NCI-H774 (cell line): ENCODE measurements at regions not wholly inside any gene's neighbourhood (a gene's known extent, or its start where the extent isn't known, plus 50 kb on each side); places are given as distances from the start of the nearest gene placed in this dataset.
A peak's percentile ranks its signal among the peaks of the same experiment; 100 is the strongest.

Experiments
- DNase-seq: peaks from one replicate; lab custom pipeline; 2025; lab: John Stamatoyannopoulos, UW

DNA sequence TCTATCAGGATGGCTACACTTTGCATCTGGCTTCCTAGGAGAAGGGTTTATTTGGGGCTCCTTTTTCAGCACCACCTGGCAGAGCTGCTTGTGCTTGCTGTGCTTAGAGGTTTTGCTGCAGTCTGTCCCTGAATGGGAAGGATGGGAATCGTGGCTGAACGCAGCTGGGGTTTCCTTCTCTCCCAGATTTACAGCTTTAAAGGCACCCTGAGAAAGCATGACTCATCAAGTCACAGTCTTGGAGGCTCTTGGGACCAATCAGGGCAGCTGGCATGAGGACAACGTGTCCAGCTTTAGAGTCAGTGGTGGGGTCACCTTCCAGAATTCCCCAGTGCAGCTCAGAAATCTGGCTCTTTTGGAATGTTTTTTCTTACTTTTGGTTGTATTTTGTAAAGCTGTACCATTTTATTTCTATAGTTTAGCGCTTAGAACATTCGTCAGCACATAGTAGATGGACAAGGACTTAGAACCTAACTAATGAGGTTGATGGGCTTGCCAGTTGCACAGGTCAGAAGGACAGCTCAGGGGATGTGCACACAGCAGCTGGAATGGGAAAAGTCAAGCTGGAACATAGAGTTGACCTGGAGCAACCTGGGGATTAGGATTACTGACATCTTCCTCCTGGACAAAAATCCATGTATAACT, 222.6 kb downstream of the PRDM2 start:
- DNase-seq: no peak

- DNase-seq: no peak
Observed at GRCh38 chr1:13926556-13926955, 226.6 kb downstream of the PRDM2 start.

GRCh38 chr1:13927736-13928135, 227.7 kb downstream of the PRDM2 start:
- DNase-seq: no peak

DNA sequence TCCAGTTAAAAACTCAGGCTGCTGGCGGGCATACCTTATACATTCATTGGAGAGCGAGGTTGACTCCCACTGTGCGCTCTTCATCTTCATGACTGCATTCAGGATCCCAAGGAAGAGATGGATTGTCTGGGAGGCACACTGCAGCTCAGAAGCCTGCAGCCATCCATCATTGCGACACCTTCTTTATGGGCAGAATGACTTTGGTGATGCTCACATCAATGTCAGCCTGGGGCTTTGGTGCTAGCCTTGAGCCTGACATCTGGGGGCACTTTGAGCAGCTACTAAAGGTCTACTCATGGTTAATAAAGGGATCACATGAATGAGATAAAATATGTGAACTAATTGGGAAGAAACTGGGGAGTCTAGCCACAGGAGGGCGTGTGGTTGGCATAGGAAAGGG, 229.3 kb downstream of the PRDM2 start:
- DNase-seq: no peak

DNA sequence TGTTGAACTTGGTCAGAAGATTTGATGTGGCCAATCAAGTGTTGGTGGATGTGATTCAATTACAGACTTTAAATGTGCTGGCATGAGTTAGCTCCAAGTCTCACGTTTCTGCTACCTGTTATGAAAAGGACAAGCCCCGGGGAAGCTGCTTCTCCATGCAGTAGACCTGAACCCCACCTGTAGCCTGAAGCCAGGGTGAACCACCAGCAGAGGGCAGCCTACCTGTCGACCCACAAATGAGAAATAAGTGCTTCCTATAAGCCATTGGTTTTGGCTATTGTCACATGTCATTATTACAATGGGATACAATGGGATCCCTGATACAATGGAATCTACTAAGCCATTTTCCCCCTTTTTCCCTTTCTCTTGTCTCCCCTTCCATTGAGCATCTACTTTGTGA, 230.2 kb downstream of the PRDM2 start:
- DNase-seq: no peak

DNA sequence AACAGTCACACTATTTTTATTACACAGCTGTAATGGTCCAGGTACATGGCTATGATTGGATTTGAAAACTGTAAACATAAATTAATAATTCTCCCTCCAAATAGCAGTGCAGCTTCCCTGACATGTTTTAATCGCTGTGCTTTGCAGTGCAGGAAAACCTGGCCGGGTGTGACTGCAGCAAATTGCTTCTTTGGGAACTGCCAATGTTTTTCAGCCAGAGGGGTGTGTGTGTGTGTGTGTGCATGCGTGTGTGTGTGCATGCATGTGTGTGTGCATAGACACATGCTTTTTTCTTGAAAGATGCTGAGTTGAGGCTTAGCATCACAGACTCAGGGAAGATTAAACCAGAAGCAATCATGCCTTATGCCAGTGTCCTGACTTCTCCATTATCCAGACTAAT, 231.2 kb downstream of the PRDM2 start:
- DNase-seq: no peak

DNA sequence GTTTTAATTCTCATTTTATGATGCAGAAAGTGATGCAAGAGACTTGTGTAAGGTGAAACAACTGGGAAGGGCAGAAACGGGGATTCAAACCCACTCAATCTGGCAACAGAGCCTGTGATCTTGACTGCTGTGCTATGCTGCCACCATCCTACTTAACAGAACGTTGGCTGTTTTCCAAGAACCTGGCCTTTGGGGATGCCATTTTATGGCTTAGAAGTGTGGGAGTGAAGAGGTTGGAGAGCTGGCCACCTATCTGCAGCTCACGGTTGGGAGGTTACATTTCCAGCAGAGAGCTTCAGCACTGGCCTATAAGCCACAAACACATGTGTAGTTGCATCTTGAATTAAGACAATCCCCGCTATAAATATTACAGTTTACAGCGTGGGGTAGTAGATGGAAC, 235.3 kb downstream of the PRDM2 start:
- DNase-seq: no peak

DNA sequence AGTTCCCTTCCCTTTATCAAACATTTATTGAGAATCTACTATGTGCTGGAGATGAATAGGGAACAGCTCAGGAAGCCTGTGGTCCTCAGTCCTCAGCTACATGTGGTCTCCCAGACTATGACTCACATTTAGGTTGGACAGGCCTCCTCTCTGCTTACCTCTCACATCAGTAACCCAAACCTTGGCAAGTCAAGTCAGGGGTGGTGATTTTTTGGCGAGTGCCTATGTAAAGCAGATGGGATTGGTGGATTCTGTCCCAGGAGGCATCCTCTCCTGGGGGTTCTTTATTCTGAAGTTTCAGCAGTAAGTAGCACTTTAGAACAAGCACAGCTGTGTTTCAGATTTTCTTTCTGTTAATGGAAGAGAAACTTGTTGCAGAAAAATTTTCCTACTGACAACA, 241.3 kb downstream of the PRDM2 start:
- no peak for DNase-seq

DNA sequence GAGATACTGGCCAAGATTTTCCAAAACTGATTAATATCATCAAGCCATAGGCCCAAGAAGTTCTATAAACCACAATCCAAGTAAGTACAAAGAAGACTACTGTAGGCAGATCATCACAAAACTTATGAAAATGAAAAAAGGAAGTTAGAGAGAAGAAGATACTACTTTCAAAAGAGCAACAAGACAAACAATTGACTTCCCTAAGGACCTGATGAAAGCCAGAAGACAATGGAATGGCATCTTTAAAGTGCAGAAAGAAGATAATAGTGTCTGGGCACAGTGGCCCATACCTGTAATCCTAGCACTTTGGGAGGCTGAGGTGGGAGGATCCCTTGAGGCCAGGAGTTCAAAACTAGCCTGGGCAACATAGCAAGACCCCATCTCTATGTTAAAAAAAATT, 243.1 kb downstream of the PRDM2 start:
- no peak for DNase-seq

DNA sequence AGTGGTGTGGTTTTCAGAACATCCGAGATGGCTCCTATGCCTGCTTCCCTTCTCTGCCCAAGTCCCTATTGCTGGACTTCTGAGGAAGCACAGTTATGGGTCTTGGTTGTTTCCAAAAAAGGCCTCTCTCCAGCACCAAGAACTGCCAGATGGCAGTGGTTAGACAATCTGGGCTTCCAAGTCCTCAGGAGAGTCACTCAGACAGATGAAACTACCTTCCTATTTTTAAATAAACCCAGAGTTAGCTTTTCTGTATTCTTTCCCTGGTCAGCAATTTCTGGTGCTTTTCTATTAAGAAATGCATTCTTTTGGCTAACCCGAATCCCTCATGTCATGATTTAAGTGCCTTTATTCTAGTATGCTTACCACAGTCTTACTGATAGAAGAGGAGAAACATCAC, 245.9 kb downstream of the PRDM2 start:
- no peak for DNase-seq

- DNase-seq: no peak
Observed at GRCh38 chr1:13947658-13948057, 247.7 kb downstream of the PRDM2 start.

GRCh38 chr1:13948396-13948795, 248.4 kb downstream of the PRDM2 start:
- no peak for DNase-seq

DNA sequence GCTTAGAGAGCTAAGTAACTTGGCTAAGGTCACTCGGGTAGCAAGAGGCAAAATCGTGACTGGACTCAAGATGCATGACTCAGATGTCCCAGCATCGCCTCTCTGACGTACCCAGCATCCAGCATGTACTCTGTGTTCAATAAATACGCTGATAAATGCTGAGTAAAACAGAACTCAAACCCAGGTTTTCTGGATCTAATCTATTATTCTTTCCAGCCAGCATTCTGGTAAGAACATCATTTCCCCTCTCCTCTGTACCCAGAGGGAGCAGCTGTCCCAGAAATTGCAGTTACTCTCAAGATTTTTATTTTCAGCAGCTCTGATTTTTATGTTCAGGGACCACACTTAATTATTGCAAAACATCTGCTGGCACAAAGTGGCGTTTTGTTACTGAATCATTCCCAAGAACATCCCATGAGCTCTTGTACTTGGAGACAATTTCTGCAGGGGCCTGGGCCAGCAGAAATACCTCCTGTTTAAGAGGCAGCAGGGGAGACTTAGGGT, 249.0 kb downstream of the PRDM2 start:
- no peak for DNase-seq

- DNase-seq: no peak
Observed at GRCh38 chr1:13949546-13949945, 249.6 kb downstream of the PRDM2 start.

DNA sequence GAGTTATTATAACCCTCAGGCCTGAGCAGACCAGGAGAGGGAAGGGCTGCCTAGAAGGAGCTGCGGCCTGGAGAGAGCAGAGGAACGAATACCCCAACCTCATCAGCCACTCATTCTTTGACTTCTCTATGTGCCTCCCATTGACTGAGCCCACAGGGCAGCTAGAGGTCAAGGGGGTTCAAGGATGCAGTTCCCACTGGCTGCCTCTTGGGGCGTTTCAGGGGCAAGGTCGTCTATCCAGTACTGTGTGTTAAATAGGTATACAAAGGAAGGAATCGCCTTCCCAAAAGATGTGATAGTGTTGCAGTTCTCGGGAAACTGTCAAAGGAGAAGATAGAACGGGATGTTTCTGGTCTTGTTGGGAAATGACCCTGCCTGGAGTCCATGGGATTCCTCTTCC, 250.6 kb downstream of the PRDM2 start:
- DNase-seq: no peak

DNA sequence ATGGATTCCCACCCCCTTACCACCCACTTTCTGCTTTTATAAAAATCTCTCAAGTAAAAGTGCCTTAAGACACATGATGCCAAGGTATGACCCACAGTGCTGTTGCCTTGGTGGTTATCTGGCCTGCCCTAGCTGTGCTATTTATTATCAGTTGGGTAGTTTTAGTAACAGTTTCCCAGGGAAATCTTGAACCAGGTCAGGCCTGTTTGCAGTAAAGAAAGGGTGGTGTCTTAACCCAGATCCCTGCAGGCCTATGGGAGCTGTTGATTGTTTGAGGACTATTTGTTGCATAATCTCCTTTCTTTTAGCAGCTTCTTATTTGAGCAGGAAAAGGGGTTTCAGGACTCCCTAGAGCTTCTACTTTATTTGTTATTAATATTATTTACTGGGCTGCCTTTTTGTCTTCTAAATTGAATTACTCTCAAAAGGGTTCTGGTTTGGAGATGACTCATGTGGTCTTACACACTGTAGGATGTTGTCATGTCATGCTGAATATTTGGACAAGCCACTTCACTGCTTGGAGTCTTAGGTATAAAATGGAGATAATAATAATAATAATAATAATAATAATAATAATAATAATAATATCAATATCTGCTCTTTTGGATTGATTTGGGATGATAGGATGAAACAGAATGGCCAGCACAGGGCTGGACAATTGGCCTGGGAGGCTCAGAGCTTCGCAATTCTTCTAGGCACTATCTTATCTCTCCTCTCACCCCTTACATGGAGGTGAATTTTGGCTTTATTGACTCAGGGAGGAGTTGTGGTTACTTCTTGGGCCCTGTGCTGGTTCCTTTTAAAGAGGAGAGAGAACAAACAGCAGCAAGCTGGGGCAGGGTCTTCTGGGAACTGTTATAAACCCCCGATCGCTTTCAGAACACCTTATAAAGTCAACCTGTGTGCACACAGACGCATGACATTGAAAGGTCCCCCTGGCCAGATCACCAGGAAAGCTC, 252.1 kb downstream of the PRDM2 start:
- DNase-seq: no peak

GRCh38 chr1:13952985-13953384, 253.0 kb downstream of the PRDM2 start:
- no peak for DNase-seq

- no peak for DNase-seq
Observed at GRCh38 chr1:13956393-13956792, 256.4 kb downstream of the PRDM2 start.

- peak; percentile 2 for DNase-seq
Observed at GRCh38 chr1:13960375-13960987, 260.5 kb downstream of the PRDM2 start.

DNA sequence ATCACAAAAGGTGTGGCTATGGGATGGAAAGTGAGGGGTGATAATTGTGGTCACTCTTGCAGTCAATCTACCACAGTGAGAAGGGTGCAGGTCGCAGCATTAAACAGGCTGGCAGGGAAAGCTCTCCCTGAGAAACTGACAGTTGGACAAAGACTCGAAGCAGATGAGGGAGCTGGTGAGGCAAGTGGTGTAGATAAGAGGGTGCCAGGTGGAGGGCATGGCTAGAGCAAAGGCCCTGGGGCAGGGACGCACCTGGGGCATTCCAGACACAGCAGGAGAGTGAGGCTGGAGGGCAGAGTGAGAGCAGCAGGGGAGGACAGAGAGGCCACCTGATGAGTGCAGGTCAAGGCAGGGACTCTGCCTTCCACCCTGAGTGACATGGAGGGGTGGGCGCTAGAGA, 264.8 kb downstream of the PRDM2 start:
- no peak for DNase-seq

DNA sequence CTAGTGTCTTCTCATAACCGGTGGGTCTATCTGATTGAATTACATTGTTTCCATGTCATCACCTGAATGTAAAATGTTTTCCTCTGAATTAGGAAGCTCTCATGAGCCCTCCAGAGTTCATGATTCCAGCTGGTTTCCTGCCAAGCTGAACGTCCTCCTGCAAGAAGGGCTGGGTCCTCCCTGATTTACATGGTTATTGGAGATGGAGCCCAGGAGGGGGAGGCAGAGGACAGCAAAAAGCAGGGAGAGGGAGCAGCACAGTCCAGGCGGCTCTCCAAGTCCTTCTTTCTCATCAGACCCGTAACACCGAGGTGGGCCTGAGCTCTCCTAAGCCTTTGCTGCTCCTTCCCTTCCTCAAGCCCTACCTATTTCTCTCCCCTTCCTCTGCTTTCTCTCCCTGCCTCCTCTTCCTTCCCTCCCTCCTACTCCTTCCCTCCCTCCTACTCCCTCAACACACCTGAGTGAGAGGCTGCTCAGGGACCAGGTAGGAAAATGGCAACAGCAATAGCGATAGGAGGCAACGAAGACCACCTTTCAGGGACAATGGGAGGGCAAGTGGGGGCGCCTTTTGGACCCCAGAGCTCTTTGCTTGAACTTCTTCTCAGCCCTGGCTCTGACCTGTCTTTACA, 265.9 kb downstream of the PRDM2 start:
- peak; percentile 28 for DNase-seq

DNA sequence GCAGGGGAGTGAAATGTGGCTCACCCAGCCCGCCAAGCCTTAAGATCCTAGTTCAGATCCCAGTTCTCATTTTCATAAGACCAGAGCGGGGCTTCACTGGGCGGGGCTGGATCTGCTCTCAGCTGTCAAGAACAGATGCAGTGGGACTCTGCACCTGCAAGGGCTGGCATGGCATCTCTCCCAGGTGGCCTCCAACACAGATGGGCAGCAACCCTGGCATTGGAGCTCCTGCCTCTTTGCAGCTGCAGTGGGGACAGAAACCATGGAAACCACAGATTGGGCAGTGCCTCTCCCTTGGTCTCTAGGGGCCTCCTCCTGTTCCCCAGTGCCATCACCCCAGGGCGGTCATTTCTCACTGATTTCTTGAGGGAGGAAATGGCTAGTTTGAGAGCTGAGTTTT, 267.7 kb downstream of the PRDM2 start:
- DNase-seq: no peak
